GM10248 (cell line): ENCODE measurements at regions not wholly inside any gene's neighbourhood (a gene's known extent, or its start where the extent isn't known, plus 50 kb on each side); places are given as distances from the start of the nearest gene placed in this dataset.

Experiments used
- CTCF ChIA-PET: fragments of 300-600 bp; sonication (Branson Sonifier 250); formaldehyde crosslinking; extraction: SDS; loops from one replicate; lab custom pipeline; 2021; ENCODE audit warnings: antibody characterized with exemption; lab: Yijun Ruan, JAX
- POLR2A ChIA-PET: fragments of 350-650 bp; sonication (Branson Sonifier 250); formaldehyde crosslinking; extraction: SDS; loops from one replicate; lab custom pipeline; 2020; ENCODE audit warnings: antibody characterized with exemption; lab: Yijun Ruan, JAX
- DNase-seq: peaks from one replicate; pipeline ENCODE4 v3.0.0; 2012; ENCODE audit errors: extremely low spot score
- CTCF ChIP-seq: IDR thresholded peaks from 2 replicates; pipeline ENCODE4 v1.5.1; 2012; ENCODE audit warnings: mild to moderate bottlenecking, low read depth; ENCODE audit errors: extremely low read depth, missing control alignments, control extremely low read depth

- ChIA-PET CTCF (interaction anchor here (2.0 kb wide), 1 partner anchor 13 kb away, joined by 5 read pairs; no protein-coding TSS in a partner anchor), POLR2A (no interaction called here)
- TF ChIP-seq CTCF, result no peak
Measured at GRCh38 chr1:98278055-98278454, 357.2 kb upstream of the DPYD start.

GRCh38 chr1:98277118-98277517 is 356.3 kb upstream of the DPYD start:
- no peak for DNase-seq
- POLR2A ChIA-PET, result no interaction called here
- no peak for TF ChIP-seq CTCF
- CTCF ChIA-PET, result interaction anchor here (2.0 kb wide), 1 partner anchor 12 kb away, joined by 5 read pairs; no protein-coding TSS in a partner anchor

More at GRCh38 chr1:98278055-98278454, 357.2 kb upstream of the DPYD start:
- DNase-seq, result no peak

- DNase-seq, result no peak
- ChIA-PET CTCF (interaction anchor here (2.0 kb wide), 1 partner anchor 12 kb away, joined by 5 read pairs; no protein-coding TSS in a partner anchor), POLR2A (no interaction called here)
- TF ChIP-seq CTCF, result no peak
Measured at GRCh38 chr1:98276514-98276913, 355.7 kb upstream of the DPYD start.

- no peak for DNase-seq
- TF ChIP-seq CTCF, result no peak
- CTCF ChIA-PET, result no interaction called here
- POLR2A ChIA-PET, result no interaction called here
Measured at GRCh38 chr1:98268316-98268715, 347.5 kb upstream of the DPYD start.

GRCh38 chr1:98267423-98267822 is 346.6 kb upstream of the DPYD start:
- CTCF ChIA-PET, result no interaction called here
- DNase-seq, result no peak
- POLR2A ChIA-PET, result no interaction called here
- no peak for TF ChIP-seq CTCF

- ChIA-PET POLR2A (no interaction called here), CTCF (interaction anchor here (0.8 to 2.0 kb wide), 2 partner anchors 13 to 20 kb away, joined by 3 to 5 read pairs; no protein-coding TSS in a partner anchor)
- TF ChIP-seq CTCF, result no peak
- no peak for DNase-seq
Measured at GRCh38 chr1:98264727-98265126, 343.9 kb upstream of the DPYD start.
